Chondrocyte (in vitro differentiated cells): ENCODE measurements at regions not wholly inside any gene's neighbourhood (a gene's known extent, or its start where the extent isn't known, plus 50 kb on each side); places are given as distances from the start of the nearest gene placed in this dataset.
"Not testable (repeated sequence)": the region's sequence is repeated elsewhere in the genome, so short reads cannot be mapped to it uniquely, and the experiment has no call there.

Source experiments
- DNase-seq: peaks from one replicate; pipeline ENCODE4 v3.0.0; 2021; ENCODE audit warnings: mixed read lengths, low spot score
- H3K27ac Mint-ChIP-seq: one replicate; pipeline ENCODE4 v1.8.0; 2021; ENCODE audit warnings: mild to moderate bottlenecking, moderate library complexity, mixed read lengths; ENCODE audit not compliant: unreplicated experiment
- H3K27me3 Mint-ChIP-seq: 2 replicates; pipeline ENCODE4 v1.8.0; 2021; ENCODE audit warnings: low read depth, mixed read lengths
- H3K36me3 Mint-ChIP-seq: 2 replicates; pipeline ENCODE4 v1.8.0; 2021; ENCODE audit warnings: low read depth, mixed read lengths
- H3K4me1 Mint-ChIP-seq: 2 replicates; pipeline ENCODE4 v1.8.0; 2021; ENCODE audit warnings: low read depth, mild to moderate bottlenecking, mixed read lengths
- H3K4me3 Mint-ChIP-seq: one replicate; pipeline ENCODE4 v1.8.0; 2021; ENCODE audit warnings: mild to moderate bottlenecking, moderate library complexity, mixed read lengths; ENCODE audit not compliant: unreplicated experiment
- H3K9me3 Mint-ChIP-seq: 2 replicates; pipeline ENCODE4 v1.8.0; 2021; ENCODE audit warnings: low read depth, mixed read lengths
- TF ChIP-seq, protein P1 (sequence below): fragments of 200-600 bp; sonication (generic); IDR thresholded peaks from 2 replicates; pipeline ENCODE4 v1.5.0; 2021; ENCODE audit warnings: antibody characterized with exemption, mild to moderate bottlenecking, moderate library complexity

DNA sequence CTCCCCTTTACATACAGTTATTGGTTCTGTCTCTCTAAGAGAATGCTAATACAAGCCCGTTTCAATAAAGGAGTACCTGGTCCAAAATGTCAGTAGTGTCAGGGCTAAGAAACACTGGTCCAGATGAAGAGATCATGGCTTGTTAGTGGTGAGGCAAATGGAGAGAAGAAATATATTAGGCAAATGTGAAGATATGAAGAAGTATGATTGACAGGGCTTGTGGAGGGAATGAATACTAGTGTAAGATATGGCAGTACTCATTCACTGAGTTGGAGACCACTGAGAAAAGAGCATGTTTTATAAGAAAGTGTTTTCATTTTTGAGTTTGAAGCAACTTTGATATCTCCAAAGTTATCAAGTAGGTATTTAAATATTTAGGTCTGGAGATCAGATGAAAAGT is 290.5 kb upstream of the MEF2C start:
- H3K27ac Mint-ChIP-seq: no peak overlapping the region
- no peaks in the 10 kb centered on the region for H3K36me3 Mint-ChIP-seq
- H3K9me3 Mint-ChIP-seq: peaks cover 2% of the 10 kb centered on the region
- H3K27me3 Mint-ChIP-seq: no peaks in the 10 kb centered on the region
- DNase-seq: no peak
- TF ChIP-seq, protein P1, sequence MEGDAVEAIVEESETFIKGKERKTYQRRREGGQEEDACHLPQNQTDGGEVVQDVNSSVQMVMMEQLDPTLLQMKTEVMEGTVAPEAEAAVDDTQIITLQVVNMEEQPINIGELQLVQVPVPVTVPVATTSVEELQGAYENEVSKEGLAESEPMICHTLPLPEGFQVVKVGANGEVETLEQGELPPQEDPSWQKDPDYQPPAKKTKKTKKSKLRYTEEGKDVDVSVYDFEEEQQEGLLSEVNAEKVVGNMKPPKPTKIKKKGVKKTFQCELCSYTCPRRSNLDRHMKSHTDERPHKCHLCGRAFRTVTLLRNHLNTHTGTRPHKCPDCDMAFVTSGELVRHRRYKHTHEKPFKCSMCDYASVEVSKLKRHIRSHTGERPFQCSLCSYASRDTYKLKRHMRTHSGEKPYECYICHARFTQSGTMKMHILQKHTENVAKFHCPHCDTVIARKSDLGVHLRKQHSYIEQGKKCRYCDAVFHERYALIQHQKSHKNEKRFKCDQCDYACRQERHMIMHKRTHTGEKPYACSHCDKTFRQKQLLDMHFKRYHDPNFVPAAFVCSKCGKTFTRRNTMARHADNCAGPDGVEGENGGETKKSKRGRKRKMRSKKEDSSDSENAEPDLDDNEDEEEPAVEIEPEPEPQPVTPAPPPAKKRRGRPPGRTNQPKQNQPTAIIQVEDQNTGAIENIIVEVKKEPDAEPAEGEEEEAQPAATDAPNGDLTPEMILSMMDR: no peak
- H3K4me1 Mint-ChIP-seq: no peaks in the 10 kb centered on the region
- H3K4me3 Mint-ChIP-seq: no peak overlapping the region

GRCh38 chr5:89168766-89169165 is 285.8 kb upstream of the MEF2C start:
- H3K27ac Mint-ChIP-seq: no peak overlapping the region
- no peaks in the 10 kb centered on the region for H3K27me3 Mint-ChIP-seq
- no peak for DNase-seq
- H3K9me3 Mint-ChIP-seq: peaks cover 5% of the 10 kb centered on the region
- H3K4me3 Mint-ChIP-seq: no peak overlapping the region
- TF ChIP-seq, protein P1: no peak
- H3K36me3 Mint-ChIP-seq: no peaks in the 10 kb centered on the region
- no peaks in the 10 kb centered on the region for H3K4me1 Mint-ChIP-seq

DNA sequence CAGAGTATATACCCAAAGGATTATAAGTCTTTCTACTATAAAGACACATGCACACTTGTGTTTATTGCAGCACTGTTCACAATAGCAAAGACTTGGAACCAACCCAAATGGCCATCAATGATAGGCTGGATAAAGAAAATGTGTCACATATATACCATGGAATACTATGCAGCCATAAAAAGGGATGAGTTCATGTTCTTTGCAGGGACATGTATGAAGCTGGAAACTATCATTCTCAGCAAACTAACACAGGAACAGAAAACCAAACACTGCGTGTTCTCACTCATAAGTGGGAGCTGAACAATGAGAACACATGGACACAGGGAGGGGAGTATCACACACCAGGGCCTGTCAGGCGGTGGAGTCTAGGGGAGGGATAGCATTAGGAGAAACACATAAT is 281.7 kb upstream of the MEF2C start:
- not testable (repeated sequence) for H3K4me1 Mint-ChIP-seq, H3K27ac Mint-ChIP-seq, H3K36me3 Mint-ChIP-seq, H3K4me3 Mint-ChIP-seq, H3K27me3 Mint-ChIP-seq, DNase-seq
- peaks cover 20% of the 10 kb centered on the region for H3K9me3 Mint-ChIP-seq

DNA sequence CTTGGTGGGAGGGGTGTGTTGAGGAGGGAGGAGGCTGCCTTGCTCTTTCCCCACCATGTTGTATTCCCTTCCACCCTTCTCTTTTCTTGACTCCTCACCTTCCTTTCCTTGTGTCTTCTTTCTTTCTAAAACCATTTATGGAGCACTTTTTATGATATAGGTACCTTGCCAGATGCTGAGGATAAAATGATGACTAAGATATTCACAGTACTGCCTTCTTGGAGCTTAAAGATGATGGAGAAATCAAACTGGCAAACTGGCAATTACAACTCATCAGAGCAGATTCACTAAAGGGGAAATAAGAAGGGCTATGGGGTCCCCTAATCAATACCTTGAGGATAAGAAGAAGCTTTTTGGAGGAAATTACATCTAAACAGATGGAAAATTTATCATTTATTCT is 273.2 kb upstream of the MEF2C start:
- no peaks in the 10 kb centered on the region for H3K4me1 Mint-ChIP-seq
- DNase-seq: no peak
- no peak overlapping the region for H3K27ac Mint-ChIP-seq
- TF ChIP-seq, protein P1: no peak
- H3K9me3 Mint-ChIP-seq: peaks cover under 1% of the 10 kb centered on the region
- H3K27me3 Mint-ChIP-seq: no peaks in the 10 kb centered on the region
- H3K4me3 Mint-ChIP-seq: no peak overlapping the region
- peaks cover 2% of the 10 kb centered on the region for H3K36me3 Mint-ChIP-seq

- Mint-ChIP-seq H3K36me3 (no peaks in the 10 kb centered on the region), H3K4me3 (no peak overlapping the region), H3K9me3 (peaks cover 5% of the 10 kb centered on the region), H3K4me1 (no peaks in the 10 kb centered on the region), H3K27me3 (no peaks in the 10 kb centered on the region), H3K27ac (no peak overlapping the region)
- DNase-seq: no peak
- TF ChIP-seq, protein P1: no peak
Measured at GRCh38 chr5:89147031-89147430, 264.0 kb upstream of the MEF2C start.

- Mint-ChIP-seq H3K4me1 (no peaks in the 10 kb centered on the region), H3K27ac (no peak overlapping the region), H3K9me3 (no peaks in the 10 kb centered on the region), H3K36me3 (no peaks in the 10 kb centered on the region), H3K27me3 (no peaks in the 10 kb centered on the region), H3K4me3 (no peak overlapping the region)
- TF ChIP-seq, protein P1: no peak
- DNase-seq: no peak
Measured at GRCh38 chr5:89137148-89137547, 254.2 kb upstream of the MEF2C start.
